Caco-2 (cell line): ENCODE measurements at regions not wholly inside any gene's neighbourhood (a gene's known extent, or its start where the extent isn't known, plus 50 kb on each side); places are given as distances from the start of the nearest gene placed in this dataset.

Experiments used
- BruUV-seq: library from RNA; stranded (reverse); fragments of 400-500 nt; replicated peaks from 2 replicates; lab custom pipeline; 2021; lab: Mats Ljungman, UMichigan
- CTCF ChIA-PET: fragments of 300-600 bp; sonication (Branson Sonifier 250); formaldehyde crosslinking; loops from one replicate; lab custom pipeline; 2022; ENCODE audit warnings: antibody characterized with exemption; lab: Charles Lee
- POLR2A ChIA-PET: fragments of 300-600 bp; sonication (Branson Sonifier 250); formaldehyde crosslinking; loops from one replicate; lab custom pipeline; 2022; ENCODE audit warnings: antibody characterized with exemption; lab: Charles Lee
- DNase-seq, 2 experiments: peaks; one replicate each; pipeline versions ENCODE4 v3.0.0 to v3.0.0-alpha.2; 2020 to 2022
- H3K27me3 ChIP-seq: replicated peaks from 2 replicates; pipeline ENCODE4 v1.6.0; 2011; ENCODE audit warnings: low read length; ENCODE audit not compliant: control insufficient read depth, insufficient read depth
- H3K36me3 ChIP-seq: 2 replicates; pipeline ENCODE4 v1.5.1; 2011; ENCODE audit warnings: low read length; ENCODE audit not compliant: control insufficient read depth, insufficient read depth
- H3K4me1 ChIP-seq: fragments of 250-450 bp; sonication (Bioruptor Pico); 2 replicates; pipeline ENCODE4 v1.5.1; 2020; ENCODE audit warnings: mild to moderate bottlenecking
- H3K4me3 ChIP-seq: 2 replicates; pipeline ENCODE4 v1.5.1; 2011; ENCODE audit warnings: low read depth, mild to moderate bottlenecking, control low read depth, low read length
- H3K9me3 ChIP-seq: fragments of 250-450 bp; sonication (Bioruptor Pico); 2 replicates; pipeline ENCODE4 v1.5.1; 2020; ENCODE audit warnings: mild to moderate bottlenecking, moderate library complexity
- H3K27ac Mint-ChIP-seq: one replicate; pipeline ENCODE4 v1.8.0; 2022; ENCODE audit warnings: mixed read lengths; ENCODE audit not compliant: unreplicated experiment
- H3K27me3 Mint-ChIP-seq: one replicate; pipeline ENCODE4 v1.8.0; 2022; ENCODE audit warnings: mixed read lengths; ENCODE audit not compliant: insufficient read depth, unreplicated experiment
- H3K36me3 Mint-ChIP-seq: one replicate; pipeline ENCODE4 v1.8.0; 2022; ENCODE audit warnings: mild to moderate bottlenecking, mixed read lengths; ENCODE audit not compliant: insufficient read depth, unreplicated experiment
- H3K4me1 Mint-ChIP-seq: one replicate; pipeline ENCODE4 v1.8.0; 2022; ENCODE audit warnings: low read depth, mixed read lengths; ENCODE audit not compliant: unreplicated experiment
- H3K4me3 Mint-ChIP-seq: one replicate; pipeline ENCODE4 v1.8.0; 2022; ENCODE audit warnings: mild to moderate bottlenecking, moderate library complexity, mixed read lengths; ENCODE audit not compliant: unreplicated experiment
- H3K9me3 Mint-ChIP-seq: one replicate; pipeline ENCODE4 v1.8.0; 2022; ENCODE audit warnings: mixed read lengths; ENCODE audit not compliant: unreplicated experiment
- CTCF ChIP-seq, 2 experiments: fragments of 200-600 bp in 1 of 2; IDR thresholded peaks; 1 replicate in 1 of 2; 2 replicates in 1 of 2; pipeline versions ENCODE4 v1.5.1 to v1.8.0; 2011 to 2022; ENCODE audit warnings: antibody characterized with exemption in 1 of 2, control low read depth in 1 of 2, inconsistent platforms in 1 of 2, low read depth in 1 of 2, low read length in 1 of 2, mild to moderate bottlenecking in 1 of 2, moderate library complexity in 1 of 2; ENCODE audit not compliant: insufficient read depth in 1 of 2, severe bottlenecking in 1 of 2, unreplicated experiment in 1 of 2
- intact Hi-C: fragments of 100-400 bp; cut with micrococcal nuclease; formaldehyde crosslinking; loops from one replicate; pipeline ENCODE4 v1.10.0; 2022; ENCODE audit not compliant: unreplicated experiment

DNA sequence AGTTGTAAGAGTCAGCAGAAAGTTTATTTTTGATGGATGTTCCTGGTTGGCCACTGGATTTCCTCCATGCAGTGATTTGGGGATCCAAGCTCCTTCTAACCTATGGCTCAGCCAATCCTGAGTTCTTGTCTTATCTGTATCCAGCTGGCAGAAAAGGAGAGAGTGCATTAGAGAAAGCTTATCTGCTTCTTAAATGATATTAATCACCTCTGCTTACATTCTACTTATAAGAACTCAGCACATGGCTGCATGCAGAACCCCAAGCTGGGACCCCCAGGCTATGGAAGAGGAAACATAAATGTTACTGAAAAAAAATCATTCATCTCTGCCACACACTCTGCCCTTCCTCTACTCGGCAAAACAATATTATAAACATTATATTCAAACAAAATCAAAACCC, 739.8 kb upstream of the AUTS2 start:
- Histone ChIP-seq H3K27me3 (no peaks in the 10 kb centered on the region), H3K4me3 (no peak overlapping the region), H3K36me3 (no peaks in the 10 kb centered on the region), H3K9me3 (no peaks in the 10 kb centered on the region), H3K4me1 (no peaks in the 10 kb centered on the region)
- Mint-ChIP-seq H3K36me3 (no peaks in the 10 kb centered on the region), H3K27me3 (no peaks in the 10 kb centered on the region), H3K27ac (no peak overlapping the region), H3K4me3 (no peak overlapping the region), H3K9me3 (peaks cover 8% of the 10 kb centered on the region), H3K4me1 (no peaks in the 10 kb centered on the region)
- CTCF ChIA-PET = no interaction called here
- TF ChIP-seq CTCF (IDR thresholded peaks at IDR 0.05; ENCODE audit: insufficient read depth in 1 of 2, low read depth in 1 of 2, low read length in 1 of 2, severe bottlenecking in 1 of 2, unreplicated experiment in 1 of 2) = no peak
- no TSS peak for BruUV-seq
- intact Hi-C loops = no loop called here
- POLR2A ChIA-PET = no interaction called here
- no peak for DNase-seq

- no peak for TF ChIP-seq CTCF (IDR thresholded peaks at IDR 0.05; ENCODE audit: insufficient read depth in 1 of 2, low read depth in 1 of 2, low read length in 1 of 2, severe bottlenecking in 1 of 2, unreplicated experiment in 1 of 2)
- no peak overlapping the region for H3K4me3 Mint-ChIP-seq
- no TSS peak for BruUV-seq
- no peak overlapping the region for H3K27ac Mint-ChIP-seq
- no peaks in the 10 kb centered on the region for H3K9me3 ChIP-seq
- intact Hi-C loops = no loop called here
- H3K27me3 Mint-ChIP-seq = no peaks in the 10 kb centered on the region
- H3K36me3 ChIP-seq = no peaks in the 10 kb centered on the region
- H3K9me3 Mint-ChIP-seq = peaks cover 8% of the 10 kb centered on the region
- ChIA-PET CTCF (no interaction called here), POLR2A (no interaction called here)
- DNase-seq = no peak
- H3K4me1 Mint-ChIP-seq = no peaks in the 10 kb centered on the region
- H3K4me1 ChIP-seq = no peaks in the 10 kb centered on the region
- H3K27me3 ChIP-seq = no peaks in the 10 kb centered on the region
- H3K36me3 Mint-ChIP-seq = no peaks in the 10 kb centered on the region
- H3K4me3 ChIP-seq = no peak overlapping the region
Measured at GRCh38 chr7:68861171-68861570, 737.1 kb upstream of the AUTS2 start.

DNA sequence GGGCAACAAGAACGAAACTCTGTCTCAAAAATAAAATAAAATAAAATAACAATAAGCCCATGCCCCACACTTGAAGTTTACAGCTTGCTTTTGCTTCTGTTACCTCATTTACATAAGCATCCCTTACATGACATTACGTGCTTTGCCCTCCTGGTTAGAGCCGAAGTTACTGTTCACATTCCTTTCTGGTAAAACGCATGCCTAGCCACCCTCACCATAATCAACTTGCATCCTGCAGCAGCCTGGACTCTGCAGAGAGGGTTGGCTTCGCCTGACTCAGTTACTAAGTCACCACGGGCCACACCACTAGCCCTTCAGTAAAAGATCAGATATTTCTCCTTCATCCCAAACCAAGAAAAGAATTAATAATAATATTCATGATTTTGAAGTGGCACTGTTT, 736.0 kb upstream of the AUTS2 start:
- Histone ChIP-seq H3K36me3 (no peaks in the 10 kb centered on the region), H3K4me3 (no peak overlapping the region), H3K4me1 (no peaks in the 10 kb centered on the region), H3K9me3 (no peaks in the 10 kb centered on the region), H3K27me3 (no peaks in the 10 kb centered on the region)
- Mint-ChIP-seq H3K27me3 (no peaks in the 10 kb centered on the region), H3K36me3 (no peaks in the 10 kb centered on the region), H3K4me1 (no peaks in the 10 kb centered on the region), H3K9me3 (peaks cover 8% of the 10 kb centered on the region), H3K4me3 (no peak overlapping the region), H3K27ac (no peak overlapping the region)
- no peak for TF ChIP-seq CTCF (IDR thresholded peaks at IDR 0.05; ENCODE audit: insufficient read depth in 1 of 2, low read depth in 1 of 2, low read length in 1 of 2, severe bottlenecking in 1 of 2, unreplicated experiment in 1 of 2)
- intact Hi-C loops = no loop called here
- DNase-seq = no peak
- ChIA-PET CTCF (no interaction called here), POLR2A (no interaction called here)
- BruUV-seq = no TSS peak
